H1 (cell line): ENCODE measurements at regions not wholly inside any gene's neighbourhood (a gene's known extent, or its start where the extent isn't known, plus 50 kb on each side); places are given as distances from the start of the nearest gene placed in this dataset.

Experiments used
- CTCF ChIA-PET: fragments of 300-600 bp; sonication (Branson Sonifier 250); formaldehyde crosslinking; loops from one replicate; lab custom pipeline; 2021; ENCODE audit not compliant: partially characterized antibody; lab: Charles Lee
- POLR2A ChIA-PET: fragments of 300-600 bp; sonication (Branson Sonifier 250); formaldehyde crosslinking; loops from one replicate; lab custom pipeline; 2021; ENCODE audit warnings: inconsistent platforms; ENCODE audit not compliant: partially characterized antibody; lab: Charles Lee
- DNase-seq, 2 experiments: peaks; one replicate each; pipeline versions ENCODE4 v3.0.0 to v3.0.0-alpha.2; 2010 to 2022; ENCODE audit warnings: low spot score in 2 of 2, low read depth in 1 of 2, mixed read lengths in 1 of 2
- FAIRE-seq: peaks from 2 replicates; lab custom pipeline; 2011; peaks lifted over from hg19 to GRCh38; lab: Jason Lieb, UNC
- H2AFZ ChIP-seq: 2 replicates; pipeline ENCODE4 v1.8.1; 2012; ENCODE audit warnings: low read length, inconsistent platforms
- H2AK5ac ChIP-seq: 2 replicates; pipeline ENCODE4 v1.6.1; 2013; ENCODE audit warnings: low read depth, low read length
- H2BK120ac ChIP-seq: replicated peaks from 2 replicates; pipeline ENCODE3; 2013; ENCODE audit warnings: low read depth, low read length, inconsistent platforms
- H2BK12ac ChIP-seq: 2 replicates; pipeline ENCODE4 v1.6.1; 2013; ENCODE audit warnings: low read depth, low read length
- H2BK15ac ChIP-seq: 2 replicates; pipeline ENCODE4 v1.6.1; 2013; ENCODE audit warnings: low read length
- H2BK20ac ChIP-seq: 2 replicates; pipeline ENCODE4 v1.6.1; 2013; ENCODE audit warnings: low read length
- H2BK5ac ChIP-seq: 2 replicates; pipeline ENCODE4 v1.6.1; 2013; ENCODE audit warnings: low read depth, low read length
- H3K14ac ChIP-seq: 2 replicates; pipeline ENCODE4 v1.6.1; 2013; ENCODE audit warnings: inconsistent platforms; ENCODE audit not compliant: insufficient read length
- H3K18ac ChIP-seq: 2 replicates; pipeline ENCODE4 v1.6.1; 2013; ENCODE audit warnings: low read length; ENCODE audit errors: extremely low read depth
- H3K23ac ChIP-seq: 2 replicates; pipeline ENCODE4 v1.6.1; 2013; ENCODE audit warnings: inconsistent platforms; ENCODE audit not compliant: insufficient read length
- H3K23me2 ChIP-seq: 2 replicates; pipeline ENCODE4 v1.6.1; 2013; ENCODE audit warnings: low read depth, low read length
- H3K27ac ChIP-seq: 2 replicates; pipeline ENCODE4 v1.6.1; 2011; ENCODE audit warnings: low read depth, low read length, inconsistent platforms
- H3K27me3 ChIP-seq, 4 experiments: replicated peaks in 1 of 4; 1 replicate in 1 of 4; 2 replicates in 3 of 4; pipeline versions ENCODE4 v1.6.1 to v1.8.1; 2011 to 2013; ENCODE audit warnings: low read length in 3 of 4, mild to moderate bottlenecking in 3 of 4, inconsistent platforms in 2 of 4, mixed read lengths in 2 of 4, moderate library complexity in 1 of 4; ENCODE audit not compliant: control insufficient read depth in 3 of 4, insufficient read depth in 3 of 4; ENCODE audit errors: extremely low read depth in 1 of 4
- H3K36me3 ChIP-seq, 4 experiments: 2 replicates each; pipeline versions ENCODE4 v1.6.1 to v1.8.1; 2011 to 2013; ENCODE audit warnings: mild to moderate bottlenecking in 4 of 4, low read length in 3 of 4, moderate library complexity in 2 of 4, control low read depth in 1 of 4, inconsistent platforms in 1 of 4; ENCODE audit not compliant: insufficient read depth in 4 of 4, control insufficient read depth in 2 of 4
- H3K4ac ChIP-seq: replicated peaks from 2 replicates; pipeline ENCODE3; 2013; ENCODE audit warnings: low read length, low read depth, mixed read lengths, inconsistent platforms; ENCODE audit not compliant: insufficient read length
- H3K4me1 ChIP-seq, 4 experiments: replicated peaks in 1 of 4; 1 replicate in 1 of 4; 2 replicates in 3 of 4; pipeline versions ENCODE4 v1.6.1 to v1.8.1; 2011 to 2013; ENCODE audit warnings: low read length in 3 of 4, inconsistent platforms in 2 of 4, mixed read lengths in 1 of 4; ENCODE audit not compliant: insufficient read depth in 4 of 4, control insufficient read depth in 3 of 4
- H3K4me2 ChIP-seq, 2 experiments: 2 replicates each; pipeline versions ENCODE4 v1.6.1 to v1.8.1; 2011 to 2013; ENCODE audit warnings: low read depth in 2 of 2, low read length in 2 of 2, control low read depth in 1 of 2, inconsistent platforms in 1 of 2, mild to moderate bottlenecking in 1 of 2; ENCODE audit not compliant: insufficient read depth in 1 of 2
- H3K4me3 ChIP-seq, 4 experiments: fragments of 200-600, 300-600 bp in 1 of 4; sonication (generic), shearing (Covaris generic), sonication (Bioruptor Twin) in 1 of 4; 2 replicates each; pipeline versions ENCODE4 v1.5.1 to v1.8.1; 2011 to 2016; ENCODE audit warnings: low read length in 4 of 4, low read depth in 3 of 4, control low read depth in 2 of 4, inconsistent platforms in 2 of 4, mild to moderate bottlenecking in 2 of 4, mixed read lengths in 1 of 4, moderate library complexity in 1 of 4; ENCODE audit not compliant: insufficient read depth in 2 of 4; ENCODE audit errors: extremely low read depth in 1 of 4
- H3K56ac ChIP-seq: replicated peaks from 2 replicates; pipeline ENCODE3; 2013; ENCODE audit warnings: low read depth, mild to moderate bottlenecking, mixed read lengths, low read length, inconsistent platforms; ENCODE audit not compliant: insufficient read length
- H3K79me1 ChIP-seq: 2 replicates; pipeline ENCODE4 v1.6.1; 2013; ENCODE audit warnings: low read depth, low read length, control low read depth
- H3K79me2 ChIP-seq, 2 experiments: 2 replicates each; pipeline versions ENCODE4 v1.6.1 to v1.8.1; 2012 to 2013; ENCODE audit warnings: low read length in 2 of 2, mild to moderate bottlenecking in 2 of 2, inconsistent platforms in 1 of 2; ENCODE audit not compliant: insufficient read depth in 2 of 2, control insufficient read depth in 1 of 2
- H3K9ac ChIP-seq, 4 experiments: replicated peaks in 1 of 4; 1 replicate in 1 of 4; 2 replicates in 3 of 4; pipeline versions ENCODE4 v1.6.1 to v1.8.1; 2011 to 2013; ENCODE audit warnings: low read depth in 3 of 4, low read length in 3 of 4, control low read depth in 2 of 4, mild to moderate bottlenecking in 2 of 4, moderate library complexity in 2 of 4, inconsistent platforms in 1 of 4; ENCODE audit errors: extremely low read depth in 1 of 4
- H3K9me3 ChIP-seq, 2 experiments: 2 replicates each; pipeline versions ENCODE4 v1.6.1 to v1.8.1; 2012 to 2013; ENCODE audit warnings: mild to moderate bottlenecking in 2 of 2, moderate library complexity in 2 of 2, control low read depth in 1 of 2, inconsistent platforms in 1 of 2, low read depth in 1 of 2, low read length in 1 of 2, mixed read lengths in 1 of 2; ENCODE audit not compliant: insufficient read depth in 2 of 2
- H4K20me1 ChIP-seq, 2 experiments: replicated peaks in 1 of 2; 2 replicates each; pipeline versions ENCODE3 to v1.8.1; 2011 to 2013; ENCODE audit warnings: inconsistent platforms in 2 of 2, low read length in 2 of 2, mild to moderate bottlenecking in 1 of 2; ENCODE audit not compliant: insufficient read depth in 2 of 2, control insufficient read depth in 1 of 2
- H4K5ac ChIP-seq: 2 replicates; pipeline ENCODE4 v1.6.1; 2013; ENCODE audit warnings: low read length, low read depth, mixed read lengths, inconsistent platforms; ENCODE audit not compliant: insufficient read length
- H4K8ac ChIP-seq: 2 replicates; pipeline ENCODE4 v1.8.0; 2013; ENCODE audit warnings: mild to moderate bottlenecking, moderate library complexity, low read length, inconsistent platforms; ENCODE audit not compliant: insufficient read depth; ENCODE audit errors: extremely low read depth
- H4K91ac ChIP-seq: replicated peaks from 2 replicates; pipeline ENCODE3; 2013; ENCODE audit warnings: low read length, mixed read lengths, inconsistent platforms; ENCODE audit not compliant: insufficient read length
- ASH2L ChIP-seq: fragments of 200-600, 300-600 bp; sonication (generic); IDR thresholded peaks from one replicate; pipeline ENCODE4 v1.7.1; 2017; ENCODE audit warnings: low read length
- EP300 ChIP-seq, 2 experiments: IDR thresholded peaks; 1 replicate in 1 of 2; 2 replicates in 1 of 2; pipeline ENCODE4 v1.6.1; 2011 to 2012; ENCODE audit warnings: low read depth in 2 of 2, low read length in 2 of 2, mild to moderate bottlenecking in 2 of 2, borderline replicate concordance in 1 of 2, inconsistent platforms in 1 of 2, moderate library complexity in 1 of 2
- EZH2 ChIP-seq: fragments of 200-600 bp; sonication (generic); IDR thresholded peaks from 2 replicates; pipeline ENCODE4 v1.7.1; 2012; ENCODE audit warnings: low read depth, mild to moderate bottlenecking, moderate library complexity, low read length, inconsistent platforms; ENCODE audit not compliant: severe bottlenecking
- NANOG ChIP-seq: IDR thresholded peaks from 2 replicates; pipeline ENCODE4 v1.6.1; 2011; ENCODE audit warnings: low read length, low read depth, mild to moderate bottlenecking, inconsistent platforms; ENCODE audit not compliant: insufficient read depth, poor library complexity, severe bottlenecking
- NRF1 ChIP-seq: IDR thresholded peaks from 2 replicates; pipeline ENCODE4 v1.6.1; 2011; ENCODE audit warnings: mild to moderate bottlenecking, low read depth, low read length, improper control_type of control experiment
- PHF8 ChIP-seq: fragments of 200-600 bp; sonication (generic); conservative IDR thresholded peaks from 2 replicates; pipeline ENCODE4 v1.7.1; 2012; ENCODE audit warnings: low read depth, mild to moderate bottlenecking, inconsistent platforms, low read length, moderate library complexity
- RFX5 ChIP-seq: IDR thresholded peaks from 2 replicates; pipeline ENCODE4 v1.6.1; 2011; ENCODE audit warnings: low read depth, low read length, improper control_type of control experiment, borderline replicate concordance
- SIN3A ChIP-seq, 2 experiments: IDR thresholded peaks in 1 of 2; conservative IDR thresholded peaks in 1 of 2; 2 replicates each; pipeline ENCODE4 v1.6.1; 2011 to 2012; ENCODE audit warnings: low read length in 2 of 2, improper control_type of control experiment in 1 of 2, low read depth in 1 of 2, mild to moderate bottlenecking in 1 of 2
- SIRT6 ChIP-seq: IDR thresholded peaks from one replicate; pipeline ENCODE4 v1.7.1; 2012; ENCODE audit warnings: low read length, inconsistent platforms
- SP4 ChIP-seq: IDR thresholded peaks from 2 replicates; pipeline ENCODE4 v1.6.1; 2012; ENCODE audit warnings: low read length, inconsistent platforms
- SRF ChIP-seq: IDR thresholded peaks from 2 replicates; pipeline ENCODE4 v1.6.1; 2011; ENCODE audit warnings: mild to moderate bottlenecking, low read depth, low read length, moderate library complexity
- TBP ChIP-seq: IDR thresholded peaks from 2 replicates; pipeline ENCODE4 v1.6.1; 2011; ENCODE audit warnings: low read depth, low read length, improper control_type of control experiment
- TCF12 ChIP-seq: IDR thresholded peaks from 2 replicates; pipeline ENCODE4 v1.6.1; 2011; ENCODE audit warnings: low read depth, mild to moderate bottlenecking, low read length
- WGBS, 2 experiments: shearing (Covaris generic) in 1 of 2; methylation state at CpG; one replicate each; pipeline versions ENCODE4 v1.1.6 to v1.1.7; 2013 to 2015; ENCODE audit warnings: low lambda C conversion rate in 2 of 2, mixed read lengths in 2 of 2, inconsistent platforms in 1 of 2, low coverage in 1 of 2, missing lambda C conversion rate in 1 of 2; ENCODE audit not compliant: insufficient replicate concordance in 2 of 2, insufficient coverage in 1 of 2, insufficient read length in 1 of 2; ENCODE audit errors: extremely low coverage in 1 of 2, missing lambda C conversion rate in 1 of 2; 5-methylcytosine and 5-hydroxymethylcytosine counted together
- TF ChIP-seq, protein P1 (sequence below): IDR thresholded peaks from 2 replicates; pipeline ENCODE4 v1.6.1; 2011; ENCODE audit warnings: low read depth, mild to moderate bottlenecking, low read length; ENCODE audit not compliant: insufficient read depth

DNA sequence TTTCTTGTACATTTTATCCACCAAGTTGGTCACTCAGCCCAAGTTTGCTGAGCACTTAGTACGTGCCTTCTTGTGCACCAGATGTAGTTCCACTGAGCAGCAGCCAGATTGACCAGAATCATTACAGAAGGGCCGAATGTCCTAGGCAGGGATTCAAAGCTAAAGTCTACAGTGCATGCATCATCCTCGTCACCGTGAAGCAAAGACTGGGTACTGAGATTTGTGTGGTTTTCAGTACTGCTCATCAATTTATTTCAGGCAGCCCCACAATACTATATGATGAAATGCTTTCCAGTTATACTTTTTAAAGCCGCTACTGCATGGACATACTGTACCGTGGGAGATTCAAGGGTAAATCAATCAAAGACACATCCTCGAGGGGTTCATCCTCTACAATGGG, 227.0 kb downstream of the ARRDC4 start:
- Histone ChIP-seq H3K18ac (no peak overlapping the region), H3K56ac (no peak overlapping the region), H3K14ac (no peak overlapping the region), H2AK5ac (no peak overlapping the region), H3K23ac (no peak overlapping the region), H3K79me1 (no peaks in the 10 kb centered on the region), H3K23me2 (no peaks in the 10 kb centered on the region), H3K9ac (no peak overlapping the region), H2BK120ac (no peak overlapping the region), H2BK5ac (no peak overlapping the region), H3K4me2 (no peak overlapping the region), H3K9me3 (peaks cover 0 to 3% of the 10 kb centered on the region in 2 experiments; a peak in 1 of 4 replicates), H2BK12ac (no peak overlapping the region), H4K5ac (no peak overlapping the region), H3K4ac (no peak overlapping the region), H3K4me1 (no peaks in the 10 kb centered on the region), H2BK20ac (no peak overlapping the region), H3K79me2 (no peaks in the 10 kb centered on the region), H3K27ac (no peak overlapping the region), H2BK15ac (no peak overlapping the region), H2AFZ (no peak overlapping the region), H4K20me1 (no peaks in the 10 kb centered on the region), H4K91ac (no peak overlapping the region), H3K36me3 (no peaks in the 10 kb centered on the region), H3K4me3 (no peak overlapping the region), H4K8ac (no peak overlapping the region), H3K27me3 (peaks cover 0 to 1% (median 0%) of the 10 kb centered on the region in 4 experiments; a peak in 1 of 7 replicates)
- no peak for FAIRE-seq
- CTCF ChIA-PET, result interaction anchor here (1.0 to 3.2 kb wide), 5 partner anchors 9 to 107 kb away, joined by 3 to 14 read pairs (median 4); no protein-coding TSS in a partner anchor
- no peak for DNase-seq
- POLR2A ChIA-PET, result no interaction called here
- 96% methylated on average over 7 of the region's 7 CpGs; no CpG with 5 or more reads in 1 of the 2 experiments for WGBS, 2 experiments
- TF ChIP-seq EZH2 (no peak), NRF1 (no peak), SRF (no peak), PHF8 (no peak), TBP (no peak), SIRT6 (no peak), SIN3A (conservative IDR thresholded peaks at IDR 0.05 in 1 of 2, IDR thresholded peaks at IDR 0.05 in 1 of 2; ENCODE audit: low read depth in 1 of 2, low read length in 2 of 2) (no peak), TCF12 (no peak), ASH2L (no peak), NANOG (no peak), RFX5 (no peak), SP4 (no peak), EP300 (IDR thresholded peaks at IDR 0.05; ENCODE audit: borderline replicate concordance in 1 of 2, low read depth in 2 of 2, low read length in 2 of 2) (no peak)
- TF ChIP-seq, protein P1, sequence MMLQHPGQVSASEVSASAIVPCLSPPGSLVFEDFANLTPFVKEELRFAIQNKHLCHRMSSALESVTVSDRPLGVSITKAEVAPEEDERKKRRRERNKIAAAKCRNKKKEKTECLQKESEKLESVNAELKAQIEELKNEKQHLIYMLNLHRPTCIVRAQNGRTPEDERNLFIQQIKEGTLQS, result no peak
